ENCODE measurements at regions not wholly inside any gene's neighbourhood (a gene's known extent, or its start where the extent isn't known, plus 50 kb on each side); places are given as distances from the start of the nearest gene placed in this dataset.

DNA sequence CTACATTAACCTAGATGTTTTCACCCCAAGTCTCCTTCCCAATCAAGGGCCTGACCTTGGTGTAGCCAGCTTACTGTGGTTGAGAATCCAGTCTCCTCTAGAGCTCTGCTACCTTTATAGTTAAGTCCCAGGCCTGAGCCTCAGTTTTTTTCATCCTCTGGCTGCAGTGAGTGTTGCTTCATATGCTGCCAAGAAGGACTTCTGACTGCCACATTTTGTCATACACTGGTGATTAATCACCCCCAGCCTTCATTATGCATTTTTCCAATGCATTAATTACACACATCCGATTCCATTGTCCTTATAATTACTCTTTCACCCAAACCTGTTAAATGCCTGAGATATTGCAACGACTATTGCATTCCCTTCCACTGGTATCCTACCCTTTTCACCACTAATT lies 66.3 kb upstream of the FGGY start:
- Histone ChIP-seq H3K36me3 (ENCODE audit: control insufficient read depth, insufficient read depth, low read length) (no peaks in the 10 kb centered on the region), H3K27ac (ENCODE audit: low read depth, low read length) (no peak overlapping the region), H3K4me3 (ENCODE audit: low read depth, low read length) (no peak overlapping the region), H3K4me1 (ENCODE audit: control insufficient read depth, insufficient read depth, low read length) (peaks cover 4% of the 10 kb centered on the region), H3K9me3 (ENCODE audit: control insufficient read depth, insufficient read depth, low read length) (no peaks in the 10 kb centered on the region), H3K27me3 (ENCODE audit: control insufficient read depth, insufficient read depth, low read length) (no peaks in the 10 kb centered on the region)
- DNase-seq (ENCODE audit: low read depth in 4 of 6, low spot score in 6 of 6), result no peak
- 58% methylated on average over 2 of the region's 2 CpGs for WGBS (ENCODE audit: insufficient coverage)

DNA sequence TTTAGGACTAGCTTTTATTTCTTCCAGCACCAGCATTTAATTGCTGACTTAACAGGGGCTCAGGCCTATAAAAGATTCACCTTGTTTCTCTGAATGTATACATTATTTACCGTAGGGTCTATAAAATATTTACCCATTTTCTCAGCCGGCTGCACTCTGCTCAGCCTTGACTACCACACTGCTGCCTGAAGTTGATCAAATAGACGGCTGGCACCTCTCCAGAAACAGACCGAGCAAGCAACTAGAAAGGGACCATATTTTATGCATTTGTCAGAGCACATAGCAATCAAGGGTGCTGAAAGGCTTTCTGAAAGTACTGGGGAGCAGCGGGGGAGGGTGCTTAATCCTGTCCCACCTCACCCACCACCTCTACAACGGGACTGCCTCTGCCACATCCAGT lies 64.7 kb upstream of the FGGY start:
- WGBS (ENCODE audit: insufficient coverage), result 14% methylated on average over 3 of the region's 6 CpGs
- H3K27me3 ChIP-seq (ENCODE audit: control insufficient read depth, insufficient read depth, low read length), result no peaks in the 10 kb centered on the region
- H3K9me3 ChIP-seq (ENCODE audit: control insufficient read depth, insufficient read depth, low read length), result no peaks in the 10 kb centered on the region
- H3K4me3 ChIP-seq (ENCODE audit: low read depth, low read length), result no peak overlapping the region
- H3K4me1 ChIP-seq (ENCODE audit: control insufficient read depth, insufficient read depth, low read length), result peaks cover 4% of the 10 kb centered on the region
- no peaks in the 10 kb centered on the region for H3K36me3 ChIP-seq (ENCODE audit: control insufficient read depth, insufficient read depth, low read length)
- no peak overlapping the region for H3K27ac ChIP-seq (ENCODE audit: low read depth, low read length)
- peak in 2 of 6 donors; percentile 62 to 88 for DNase-seq (ENCODE audit: low read depth in 4 of 6, low spot score in 6 of 6)

DNA sequence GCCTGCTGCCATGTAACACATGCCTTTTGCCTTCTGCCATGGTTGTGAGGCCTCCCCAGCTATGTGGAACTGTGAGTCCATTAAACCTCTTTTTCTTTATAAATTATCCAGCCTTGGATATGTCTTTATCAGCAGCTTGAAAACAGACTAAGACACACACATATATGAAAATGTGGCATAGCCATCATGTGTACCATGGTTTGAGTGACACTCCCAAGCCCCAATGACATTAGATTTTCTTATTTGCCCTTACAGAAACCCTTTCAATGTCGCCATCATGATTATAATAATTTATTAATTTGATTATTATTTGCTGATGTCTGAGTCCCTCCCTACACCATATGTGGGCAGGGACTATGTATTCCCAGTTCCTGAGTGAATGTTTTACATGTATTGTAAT lies 63.5 kb upstream of the FGGY start:
- no peak for DNase-seq (ENCODE audit: low read depth in 4 of 6, low spot score in 6 of 6)
- no peaks in the 10 kb centered on the region for H3K9me3 ChIP-seq (ENCODE audit: control insufficient read depth, insufficient read depth, low read length)
- H3K4me3 ChIP-seq (ENCODE audit: low read depth, low read length), result no peak overlapping the region
- H3K27ac ChIP-seq (ENCODE audit: low read depth, low read length), result no peak overlapping the region
- H3K36me3 ChIP-seq (ENCODE audit: control insufficient read depth, insufficient read depth, low read length), result no peaks in the 10 kb centered on the region
- peaks cover 4% of the 10 kb centered on the region for H3K4me1 ChIP-seq (ENCODE audit: control insufficient read depth, insufficient read depth, low read length)
- H3K27me3 ChIP-seq (ENCODE audit: control insufficient read depth, insufficient read depth, low read length), result no peaks in the 10 kb centered on the region
- no CpG with 5 or more reads among the region's 1 CpG for WGBS (ENCODE audit: insufficient coverage)

DNA sequence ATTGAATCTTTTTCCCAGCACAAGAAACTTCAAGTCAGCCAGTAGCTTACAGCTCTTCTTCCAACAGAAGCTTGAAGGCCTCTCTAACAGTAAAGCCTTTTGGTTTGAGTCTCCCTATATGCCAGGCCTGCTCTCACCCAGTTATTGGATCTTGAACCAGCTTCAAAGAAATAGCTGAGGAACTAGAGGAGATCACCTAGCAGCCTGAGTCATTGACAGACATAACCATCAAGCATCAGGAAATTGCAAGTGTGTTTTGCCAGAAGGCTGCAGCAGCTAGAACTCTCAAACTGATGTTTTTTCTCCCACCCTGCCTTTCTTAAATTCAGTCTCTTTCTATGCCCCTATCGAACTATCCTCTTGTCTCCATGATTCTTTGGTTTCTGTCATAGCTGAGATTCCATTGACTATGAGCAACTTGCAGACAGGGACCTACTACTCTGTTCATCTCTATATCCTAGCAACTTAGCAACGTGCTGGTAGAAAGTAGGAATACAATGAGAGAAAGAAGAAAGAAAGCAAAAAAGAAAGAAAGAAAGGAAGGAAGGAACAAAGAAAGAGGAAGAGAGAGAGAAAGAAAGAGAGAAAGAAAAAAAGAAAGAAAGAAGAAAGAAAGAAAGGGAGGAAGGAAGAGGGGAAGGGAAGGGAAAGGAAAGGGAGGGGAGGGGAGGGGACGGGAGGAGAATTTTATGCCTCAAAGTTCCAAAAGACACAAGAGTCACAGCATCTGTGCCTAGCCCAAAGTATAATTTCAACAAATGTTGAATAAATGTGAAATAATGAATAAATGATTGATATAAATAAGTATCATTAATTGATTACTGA lies 60.0 kb upstream of the FGGY start:
- Histone ChIP-seq H3K27me3 (ENCODE audit: control insufficient read depth, insufficient read depth, low read length) (no peaks in the 10 kb centered on the region), H3K4me1 (ENCODE audit: control insufficient read depth, insufficient read depth, low read length) (peaks cover 4% of the 10 kb centered on the region), H3K9me3 (ENCODE audit: control insufficient read depth, insufficient read depth, low read length) (no peaks in the 10 kb centered on the region), H3K36me3 (ENCODE audit: control insufficient read depth, insufficient read depth, low read length) (no peaks in the 10 kb centered on the region), H3K4me3 (ENCODE audit: low read depth, low read length) (no peak overlapping the region), H3K27ac (ENCODE audit: low read depth, low read length) (no peak overlapping the region)
- peak in 2 of 6 donors; percentile 52 to 73 for DNase-seq (ENCODE audit: low read depth in 4 of 6, low spot score in 6 of 6)
- WGBS (ENCODE audit: insufficient coverage), result 63% methylated on average over 2 of the region's 3 CpGs

DNA sequence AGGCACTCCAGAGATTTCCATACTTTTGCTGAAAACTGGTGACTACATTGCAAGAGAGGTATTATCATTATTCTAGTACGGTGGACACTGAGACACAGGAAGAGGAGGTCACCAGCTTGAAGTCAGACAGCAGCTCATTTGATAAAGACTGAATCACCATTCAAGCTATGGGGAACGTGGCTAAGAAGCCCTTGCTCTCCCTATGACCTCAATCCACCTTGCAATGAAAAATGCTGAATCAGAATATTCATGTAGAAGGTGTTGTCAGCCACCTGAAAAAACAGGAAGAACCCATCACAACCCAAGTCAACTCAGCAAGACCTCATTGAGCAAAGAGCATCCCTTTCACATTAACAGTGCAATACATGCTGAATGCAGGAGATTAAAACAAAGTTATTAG lies 59.0 kb upstream of the FGGY start:
- Histone ChIP-seq H3K27ac (ENCODE audit: low read depth, low read length) (no peak overlapping the region), H3K4me3 (ENCODE audit: low read depth, low read length) (no peak overlapping the region), H3K36me3 (ENCODE audit: control insufficient read depth, insufficient read depth, low read length) (no peaks in the 10 kb centered on the region), H3K4me1 (ENCODE audit: control insufficient read depth, insufficient read depth, low read length) (peaks cover 3% of the 10 kb centered on the region), H3K9me3 (ENCODE audit: control insufficient read depth, insufficient read depth, low read length) (no peaks in the 10 kb centered on the region), H3K27me3 (ENCODE audit: control insufficient read depth, insufficient read depth, low read length) (no peaks in the 10 kb centered on the region)
- no peak for DNase-seq (ENCODE audit: low read depth in 4 of 6, low spot score in 6 of 6)
- WGBS (ENCODE audit: insufficient coverage), result 71% methylated on average over 1 of the region's 2 CpGs

DNA sequence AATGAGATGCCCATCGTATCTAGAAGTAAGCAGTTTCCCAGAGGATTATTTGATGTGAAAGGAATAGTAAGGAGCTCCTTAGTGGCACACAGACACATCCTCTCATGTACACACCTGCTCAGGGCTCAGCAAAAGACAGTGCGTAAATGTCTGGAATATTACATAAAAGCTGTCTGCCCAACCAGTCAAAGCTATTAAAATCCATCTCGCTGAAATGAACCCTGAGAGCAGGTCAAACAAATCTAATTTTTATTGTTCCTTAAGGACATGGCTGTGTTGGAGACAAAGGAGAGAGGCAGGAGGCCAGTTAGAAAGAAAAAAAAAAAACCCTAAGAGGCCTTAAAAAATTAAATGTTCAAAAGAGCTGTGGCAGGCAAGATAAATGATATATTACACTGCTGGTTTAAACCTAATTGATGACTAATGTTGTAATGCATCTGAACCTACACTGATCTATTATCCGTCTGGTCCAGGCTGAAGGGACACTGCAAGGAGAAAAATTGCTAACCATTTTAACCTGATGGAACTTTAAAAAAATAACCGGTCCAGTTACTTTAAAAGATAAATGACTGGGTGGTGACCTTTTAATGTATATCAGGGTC lies 58.5 kb upstream of the FGGY start:
- DNase-seq (ENCODE audit: low read depth in 4 of 6, low spot score in 6 of 6), result peak in 1 of 6 donors; percentile 53
- 100% methylated on average over 1 of the region's 5 CpGs for WGBS (ENCODE audit: insufficient coverage)
- H3K27ac ChIP-seq (ENCODE audit: low read depth, low read length), result no peak overlapping the region
- H3K9me3 ChIP-seq (ENCODE audit: control insufficient read depth, insufficient read depth, low read length), result no peaks in the 10 kb centered on the region
- H3K27me3 ChIP-seq (ENCODE audit: control insufficient read depth, insufficient read depth, low read length), result no peaks in the 10 kb centered on the region
- no peak overlapping the region for H3K4me3 ChIP-seq (ENCODE audit: low read depth, low read length)
- H3K4me1 ChIP-seq (ENCODE audit: control insufficient read depth, insufficient read depth, low read length), result peaks cover 3% of the 10 kb centered on the region
- H3K36me3 ChIP-seq (ENCODE audit: control insufficient read depth, insufficient read depth, low read length), result no peaks in the 10 kb centered on the region

DNA sequence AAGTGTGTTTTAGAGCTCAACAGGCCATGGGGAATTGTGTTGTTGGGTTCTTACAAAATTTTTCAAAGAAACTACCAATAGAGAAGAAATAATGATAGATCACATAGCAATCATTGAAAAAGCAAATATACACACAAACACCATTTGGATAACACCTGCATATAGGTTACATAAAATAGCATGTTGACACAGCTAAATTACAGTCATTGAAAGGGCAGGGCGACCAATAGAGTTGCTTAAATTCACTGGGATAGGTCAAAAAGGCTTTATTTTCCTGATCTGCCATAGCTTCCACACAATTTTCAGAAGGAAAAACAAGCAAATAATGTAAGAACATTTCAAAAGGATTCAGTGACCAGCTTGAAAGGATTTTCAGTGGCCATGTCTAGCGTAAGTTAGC lies 57.9 kb upstream of the FGGY start:
- no peak overlapping the region for H3K4me3 ChIP-seq (ENCODE audit: low read depth, low read length)
- H3K27ac ChIP-seq (ENCODE audit: low read depth, low read length), result no peak overlapping the region
- no peaks in the 10 kb centered on the region for H3K27me3 ChIP-seq (ENCODE audit: control insufficient read depth, insufficient read depth, low read length)
- H3K9me3 ChIP-seq (ENCODE audit: control insufficient read depth, insufficient read depth, low read length), result no peaks in the 10 kb centered on the region
- no CpG with 5 or more reads among the region's 2 CpGs for WGBS (ENCODE audit: insufficient coverage)
- H3K36me3 ChIP-seq (ENCODE audit: control insufficient read depth, insufficient read depth, low read length), result no peaks in the 10 kb centered on the region
- peaks cover 3% of the 10 kb centered on the region for H3K4me1 ChIP-seq (ENCODE audit: control insufficient read depth, insufficient read depth, low read length)
- no peak for DNase-seq (ENCODE audit: low read depth in 4 of 6, low spot score in 6 of 6)

DNA sequence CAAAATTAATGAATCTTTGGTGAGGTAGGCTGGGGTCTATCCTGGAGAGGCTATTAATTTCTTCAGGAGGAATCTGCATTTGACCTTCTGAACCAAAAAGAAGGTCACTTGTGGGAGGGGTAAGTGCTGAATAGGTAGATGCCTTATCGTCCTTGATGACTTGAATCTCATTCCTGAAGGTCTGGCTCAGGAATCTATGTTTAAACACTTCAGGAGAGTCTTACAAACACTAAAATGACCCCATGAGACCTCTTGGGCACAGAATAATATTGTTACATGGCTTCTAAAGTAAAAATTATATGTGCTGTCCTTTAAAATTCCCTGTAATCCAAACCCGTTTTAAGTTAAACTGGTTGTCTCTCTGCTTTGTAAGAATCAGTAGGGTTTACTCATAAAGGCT lies 55.0 kb upstream of the FGGY start:
- peaks cover 3% of the 10 kb centered on the region for H3K4me1 ChIP-seq (ENCODE audit: control insufficient read depth, insufficient read depth, low read length)
- no peaks in the 10 kb centered on the region for H3K36me3 ChIP-seq (ENCODE audit: control insufficient read depth, insufficient read depth, low read length)
- no CpG with 5 or more reads among the region's 2 CpGs for WGBS (ENCODE audit: insufficient coverage)
- DNase-seq (ENCODE audit: low read depth in 4 of 6, low spot score in 6 of 6), result no peak
- no peak overlapping the region for H3K27ac ChIP-seq (ENCODE audit: low read depth, low read length)
- no peaks in the 10 kb centered on the region for H3K27me3 ChIP-seq (ENCODE audit: control insufficient read depth, insufficient read depth, low read length)
- H3K4me3 ChIP-seq (ENCODE audit: low read depth, low read length), result no peak overlapping the region
- H3K9me3 ChIP-seq (ENCODE audit: control insufficient read depth, insufficient read depth, low read length), result no peaks in the 10 kb centered on the region

DNA sequence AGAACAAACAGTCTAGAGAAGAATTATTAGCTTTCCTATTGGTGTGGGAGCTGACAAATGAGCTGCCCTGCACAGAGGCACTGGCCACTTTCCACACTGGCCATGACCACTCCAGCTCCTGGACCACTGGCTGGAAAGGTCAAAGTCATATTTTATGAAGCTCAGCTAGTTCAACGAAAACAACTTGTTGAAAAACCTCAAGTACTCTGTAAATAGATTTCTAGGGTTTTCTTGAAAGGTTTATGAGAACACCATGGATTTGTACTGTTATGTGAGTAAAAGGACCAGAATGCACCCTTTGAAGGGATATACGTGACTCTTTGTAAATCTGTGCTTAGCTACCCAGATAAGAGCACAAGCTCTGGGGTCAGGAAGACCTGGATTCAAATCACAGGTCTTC lies 54.5 kb upstream of the FGGY start:
- no peaks in the 10 kb centered on the region for H3K27me3 ChIP-seq (ENCODE audit: control insufficient read depth, insufficient read depth, low read length)
- no peaks in the 10 kb centered on the region for H3K36me3 ChIP-seq (ENCODE audit: control insufficient read depth, insufficient read depth, low read length)
- H3K4me1 ChIP-seq (ENCODE audit: control insufficient read depth, insufficient read depth, low read length), result peaks cover 3% of the 10 kb centered on the region
- 83% methylated on average over 1 of the region's 2 CpGs for WGBS (ENCODE audit: insufficient coverage)
- no peak overlapping the region for H3K27ac ChIP-seq (ENCODE audit: low read depth, low read length)
- no peak for DNase-seq (ENCODE audit: low read depth in 4 of 6, low spot score in 6 of 6)
- no peak overlapping the region for H3K4me3 ChIP-seq (ENCODE audit: low read depth, low read length)
- H3K9me3 ChIP-seq (ENCODE audit: control insufficient read depth, insufficient read depth, low read length), result no peaks in the 10 kb centered on the region

DNA sequence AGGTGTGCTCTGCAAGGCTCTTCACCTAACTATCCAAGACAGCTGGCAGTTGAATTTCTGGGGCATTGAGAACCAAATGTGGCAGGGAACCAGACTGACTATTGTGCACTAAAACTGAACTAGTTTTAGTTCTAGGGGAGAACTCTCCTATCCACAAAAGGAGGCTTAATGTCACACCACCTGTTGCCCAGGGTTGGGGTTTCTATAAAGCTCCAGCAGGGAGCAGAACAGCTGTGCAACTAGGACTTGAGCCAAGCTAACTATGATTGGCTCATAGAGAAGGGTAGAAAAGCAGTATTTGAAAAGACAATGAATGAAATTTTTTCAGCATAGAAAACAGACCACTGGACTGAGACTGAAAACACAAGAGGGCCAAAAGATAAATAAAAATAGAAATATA lies 53.3 kb upstream of the FGGY start:
- no peaks in the 10 kb centered on the region for H3K36me3 ChIP-seq (ENCODE audit: control insufficient read depth, insufficient read depth, low read length)
- H3K4me3 ChIP-seq (ENCODE audit: low read depth, low read length), result no peak overlapping the region
- H3K27ac ChIP-seq (ENCODE audit: low read depth, low read length), result no peak overlapping the region
- H3K4me1 ChIP-seq (ENCODE audit: control insufficient read depth, insufficient read depth, low read length), result peaks cover 3% of the 10 kb centered on the region
- no peaks in the 10 kb centered on the region for H3K9me3 ChIP-seq (ENCODE audit: control insufficient read depth, insufficient read depth, low read length)
- H3K27me3 ChIP-seq (ENCODE audit: control insufficient read depth, insufficient read depth, low read length), result no peaks in the 10 kb centered on the region
- peak in 1 of 6 donors; percentile 23 for DNase-seq (ENCODE audit: low read depth in 4 of 6, low spot score in 6 of 6)
